ENCODE measurements at regions not wholly inside any gene's neighbourhood (a gene's known extent, or its start where the extent isn't known, plus 50 kb on each side); places are given as distances from the start of the nearest gene placed in this dataset.

- TF ChIP-seq CTCF (IDR thresholded peaks at IDR 0.05; ENCODE audit: low read depth, low read length), result no peak
- DNase-seq (ENCODE audit: low read depth, low spot score), result no peak
- in situ Hi-C loops (cut with HindIII; ENCODE audit: low sequenced_read_pairs), result no loop called here
- no peak overlapping the region for H3K4me3 ChIP-seq (ENCODE audit: low read depth, low read length)
Observed at GRCh38 chr9:13331320-13331719, 51.8 kb upstream of the MPDZ start.

GRCh38 chr9:13330396-13331004, 51.0 kb upstream of the MPDZ start:
- in situ Hi-C loops (cut with HindIII; ENCODE audit: low sequenced_read_pairs), result no loop called here
- DNase-seq (ENCODE audit: low read depth, low spot score), result no peak
- no peak for TF ChIP-seq CTCF (IDR thresholded peaks at IDR 0.05; ENCODE audit: low read depth, low read length)
- no peak overlapping the region for H3K4me3 ChIP-seq (ENCODE audit: low read depth, low read length)

Measured in astrocyte of the spinal cord (primary cell).